HUES48 (cell line): ENCODE measurements at regions not wholly inside any gene's neighbourhood (a gene's known extent, or its start where the extent isn't known, plus 50 kb on each side); places are given as distances from the start of the nearest gene placed in this dataset.

ENCODE experiments used
- H3K27ac ChIP-seq: one replicate; pipeline ENCODE4 v1.7.0; 2013; ENCODE audit warnings: low read depth, low read length, inconsistent platforms
- H3K27me3 ChIP-seq: 2 replicates; pipeline ENCODE4 v1.6.1; 2013; ENCODE audit warnings: mild to moderate bottlenecking, low read length; ENCODE audit not compliant: control insufficient read depth, insufficient read depth
- H3K36me3 ChIP-seq: 2 replicates; pipeline ENCODE4 v1.6.1; 2013; ENCODE audit warnings: low read length; ENCODE audit not compliant: control insufficient read depth, insufficient read depth
- H3K4me1 ChIP-seq: 2 replicates; pipeline ENCODE4 v1.6.1; 2013; ENCODE audit warnings: mild to moderate bottlenecking, low read length; ENCODE audit not compliant: control insufficient read depth, insufficient read depth
- H3K4me3 ChIP-seq: 2 replicates; pipeline ENCODE4 v1.5.1; 2013; ENCODE audit warnings: mild to moderate bottlenecking, low read depth, low read length
- H3K9ac ChIP-seq: 2 replicates; pipeline ENCODE4 v1.6.1; 2013; ENCODE audit warnings: mild to moderate bottlenecking, low read depth, low read length, moderate library complexity
- H3K9me3 ChIP-seq: 2 replicates; pipeline ENCODE4 v1.6.1; 2013; ENCODE audit warnings: low read length; ENCODE audit not compliant: control insufficient read depth, insufficient read depth

- Histone ChIP-seq H3K27ac (no peak overlapping the region), H3K9ac (no peak overlapping the region), H3K4me1 (no peaks in the 10 kb centered on the region), H3K9me3 (no peaks in the 10 kb centered on the region), H3K4me3 (no peak overlapping the region), H3K27me3 (no peaks in the 10 kb centered on the region), H3K36me3 (no peaks in the 10 kb centered on the region)
These were observed 1649.1 kb downstream of the LRRC4C start for GRCh38 chr11:39810358-39810757.

- Histone ChIP-seq H3K27ac (no peak overlapping the region), H3K4me1 (no peaks in the 10 kb centered on the region), H3K27me3 (no peaks in the 10 kb centered on the region), H3K36me3 (no peaks in the 10 kb centered on the region), H3K9me3 (no peaks in the 10 kb centered on the region), H3K9ac (no peak overlapping the region), H3K4me3 (no peak overlapping the region)
These were observed 1649.6 kb downstream of the LRRC4C start for GRCh38 chr11:39809833-39810232.

GRCh38 chr11:39807904-39808303, 1651.5 kb downstream of the LRRC4C start:
- no peaks in the 10 kb centered on the region for H3K36me3 ChIP-seq
- no peak overlapping the region for H3K9ac ChIP-seq
- no peak overlapping the region for H3K27ac ChIP-seq
- H3K9me3 ChIP-seq: no peaks in the 10 kb centered on the region
- no peaks in the 10 kb centered on the region for H3K27me3 ChIP-seq
- no peak overlapping the region for H3K4me3 ChIP-seq
- H3K4me1 ChIP-seq: no peaks in the 10 kb centered on the region

- Histone ChIP-seq H3K27ac (no peak overlapping the region), H3K4me1 (no peaks in the 10 kb centered on the region), H3K9ac (no peak overlapping the region), H3K36me3 (no peaks in the 10 kb centered on the region), H3K9me3 (no peaks in the 10 kb centered on the region; the same call in 1 of the 2 replicates), H3K4me3 (no peak overlapping the region), H3K27me3 (no peaks in the 10 kb centered on the region)
These were observed 1652.8 kb downstream of the LRRC4C start for GRCh38 chr11:39806652-39807051.

GRCh38 chr11:39804271-39804670, 1655.2 kb downstream of the LRRC4C start:
- H3K4me3 ChIP-seq: no peak overlapping the region
- H3K27ac ChIP-seq: no peak overlapping the region
- no peaks in the 10 kb centered on the region for H3K36me3 ChIP-seq
- no peaks in the 10 kb centered on the region for H3K27me3 ChIP-seq
- H3K4me1 ChIP-seq: no peaks in the 10 kb centered on the region
- H3K9ac ChIP-seq: no peak overlapping the region
- H3K9me3 ChIP-seq: no peaks in the 10 kb centered on the region; the same call in 1 of the 2 replicates

- Histone ChIP-seq H3K9ac (no peak overlapping the region), H3K27me3 (no peaks in the 10 kb centered on the region), H3K4me1 (no peaks in the 10 kb centered on the region), H3K4me3 (no peak overlapping the region), H3K9me3 (no peaks in the 10 kb centered on the region), H3K27ac (no peak overlapping the region), H3K36me3 (no peaks in the 10 kb centered on the region)
These were observed 1672.8 kb downstream of the LRRC4C start for GRCh38 chr11:39786682-39787081.

GRCh38 chr11:39786281-39786680, 1673.2 kb downstream of the LRRC4C start:
- Histone ChIP-seq H3K4me3 (no peak overlapping the region), H3K9me3 (no peaks in the 10 kb centered on the region), H3K27me3 (no peaks in the 10 kb centered on the region)

GRCh38 chr11:39784873-39785272, 1674.6 kb downstream of the LRRC4C start:
- no peaks in the 10 kb centered on the region for H3K4me1 ChIP-seq
- no peaks in the 10 kb centered on the region for H3K27me3 ChIP-seq
- no peak overlapping the region for H3K27ac ChIP-seq
- H3K9me3 ChIP-seq: no peaks in the 10 kb centered on the region
- H3K9ac ChIP-seq: no peak overlapping the region
- no peak overlapping the region for H3K4me3 ChIP-seq
- no peaks in the 10 kb centered on the region for H3K36me3 ChIP-seq

More at GRCh38 chr11:39786281-39786680, 1673.2 kb downstream of the LRRC4C start:
- no peak overlapping the region for H3K27ac ChIP-seq
- no peaks in the 10 kb centered on the region for H3K36me3 ChIP-seq
- H3K4me1 ChIP-seq: no peaks in the 10 kb centered on the region
- no peak overlapping the region for H3K9ac ChIP-seq

GRCh38 chr11:39780131-39780530, 1679.3 kb downstream of the LRRC4C start:
- Histone ChIP-seq H3K9ac (no peak overlapping the region), H3K27ac (no peak overlapping the region), H3K4me3 (no peak overlapping the region), H3K9me3 (no peaks in the 10 kb centered on the region), H3K27me3 (no peaks in the 10 kb centered on the region), H3K4me1 (no peaks in the 10 kb centered on the region), H3K36me3 (no peaks in the 10 kb centered on the region)

GRCh38 chr11:39777035-39777434, 1682.4 kb downstream of the LRRC4C start:
- Histone ChIP-seq H3K4me3 (no peak overlapping the region), H3K36me3 (no peaks in the 10 kb centered on the region), H3K9me3 (no peaks in the 10 kb centered on the region), H3K9ac (no peak overlapping the region), H3K4me1 (no peaks in the 10 kb centered on the region), H3K27me3 (no peaks in the 10 kb centered on the region), H3K27ac (no peak overlapping the region)

GRCh38 chr11:39772525-39773137, 1686.8 kb downstream of the LRRC4C start:
- Histone ChIP-seq H3K27ac (no peak overlapping the region), H3K27me3 (no peaks in the 10 kb centered on the region), H3K9ac (no peak overlapping the region), H3K4me1 (no peaks in the 10 kb centered on the region), H3K36me3 (no peaks in the 10 kb centered on the region), H3K9me3 (no peaks in the 10 kb centered on the region), H3K4me3 (no peak overlapping the region)
